Activated CD4-positive, alpha-beta T cell treated with anti-CD3 and anti-CD28 coated beads, Interleukin-2, amount 10 ng/mL, durations not matched to agents 7 days and 5 days (primary cell): ENCODE measurements at regions not wholly inside any gene's neighbourhood (a gene's known extent, or its start where the extent isn't known, plus 50 kb on each side); places are given as distances from the start of the nearest gene placed in this dataset.

Experiments
- CTCF ChIA-PET: fragments of 350-600 bp; sonication (Branson Sonifier 250); formaldehyde crosslinking; loops from one replicate; lab custom pipeline; 2021; ENCODE audit warnings: antibody characterized with exemption; lab: Charles Lee
- POLR2A ChIA-PET: fragments of 350-600 bp; sonication (Branson Sonifier 250); formaldehyde crosslinking; loops from one replicate; lab custom pipeline; 2021; ENCODE audit warnings: antibody characterized with exemption; lab: Charles Lee
- DNase-seq: peaks from one replicate; pipeline ENCODE4 v3.0.0-alpha.2; 2020
- H3K27ac Mint-ChIP-seq: one replicate; pipeline ENCODE4 v1.8.0; 2021; ENCODE audit warnings: mild to moderate bottlenecking, moderate library complexity, mixed read lengths
- H3K27me3 Mint-ChIP-seq: one replicate; pipeline ENCODE4 v1.8.0; 2021; ENCODE audit warnings: mixed read lengths
- H3K36me3 Mint-ChIP-seq: one replicate; pipeline ENCODE4 v1.8.0; 2021; ENCODE audit warnings: low read depth, mixed read lengths
- H3K4me1 Mint-ChIP-seq: one replicate; pipeline ENCODE4 v1.8.0; 2021; ENCODE audit warnings: mixed read lengths
- H3K4me3 Mint-ChIP-seq: one replicate; pipeline ENCODE4 v1.8.0; 2021; ENCODE audit warnings: mild to moderate bottlenecking, moderate library complexity, mixed read lengths
- H3K9me3 Mint-ChIP-seq: one replicate; pipeline ENCODE4 v1.8.0; 2021; ENCODE audit warnings: mixed read lengths

DNA sequence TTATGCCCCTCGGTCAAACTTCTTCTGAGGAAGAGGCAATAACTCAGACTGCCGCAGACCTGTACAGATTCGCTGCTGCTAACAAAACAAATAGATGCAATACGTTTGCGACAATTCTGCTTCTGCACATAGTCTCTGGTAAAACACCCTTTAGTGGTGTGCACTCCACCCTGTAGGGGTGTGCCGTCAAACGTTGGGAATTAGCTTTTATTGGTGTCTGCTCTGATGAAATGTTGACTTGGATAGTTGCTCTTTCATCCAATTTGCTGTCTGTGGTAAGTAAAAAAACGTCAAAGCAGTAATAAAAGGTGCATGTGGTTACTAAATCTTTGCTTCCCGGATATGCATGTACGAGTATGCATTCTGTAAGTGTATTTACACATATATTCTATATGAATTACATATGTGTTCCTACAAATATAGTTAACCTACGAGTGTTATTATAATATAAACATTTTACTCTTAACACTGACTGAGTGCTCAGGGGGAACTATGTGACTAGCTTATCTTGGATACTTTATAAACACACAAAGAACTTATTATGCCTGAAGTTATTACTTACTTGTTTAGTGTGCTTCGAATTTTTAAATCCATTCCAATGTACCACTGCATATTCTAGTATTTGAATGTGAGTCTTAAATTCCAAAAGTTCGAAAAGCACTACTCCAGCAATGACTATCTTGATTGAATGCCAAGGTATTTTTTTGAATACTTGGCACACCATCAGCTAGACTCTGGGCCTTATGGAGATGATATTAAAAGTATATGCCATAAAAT, 610.2 kb downstream of the ZEB2 start:
- POLR2A ChIA-PET, result no interaction called here
- Mint-ChIP-seq H3K4me1 (no peaks in the 10 kb centered on the region), H3K36me3 (no peaks in the 10 kb centered on the region), H3K4me3 (no peak overlapping the region), H3K27me3 (peaks cover 10% of the 10 kb centered on the region), H3K9me3 (no peaks in the 10 kb centered on the region), H3K27ac (no peak overlapping the region)
- no peak for DNase-seq
- CTCF ChIA-PET, result no interaction called here

GRCh38 chr2:143908843-143909242, 611.1 kb downstream of the ZEB2 start:
- no peaks in the 10 kb centered on the region for H3K36me3 Mint-ChIP-seq
- H3K27me3 Mint-ChIP-seq, result peaks cover 13% of the 10 kb centered on the region
- no peaks in the 10 kb centered on the region for H3K4me1 Mint-ChIP-seq
- H3K4me3 Mint-ChIP-seq, result no peak overlapping the region
- no peak for DNase-seq
- no peaks in the 10 kb centered on the region for H3K9me3 Mint-ChIP-seq
- ChIA-PET CTCF (no interaction called here), POLR2A (no interaction called here)
- no peak overlapping the region for H3K27ac Mint-ChIP-seq

- CTCF ChIA-PET, result no interaction called here
Measured at GRCh38 chr2:143907801-143908200, 612.1 kb downstream of the ZEB2 start.

GRCh38 chr2:143906850-143907249, 613.1 kb downstream of the ZEB2 start:
- DNase-seq, result no peak
- ChIA-PET POLR2A (no interaction called here), CTCF (no interaction called here)
- peaks cover 13% of the 10 kb centered on the region for H3K27me3 Mint-ChIP-seq
- H3K36me3 Mint-ChIP-seq, result no peaks in the 10 kb centered on the region
- H3K9me3 Mint-ChIP-seq, result no peaks in the 10 kb centered on the region
- peaks cover 4% of the 10 kb centered on the region for H3K4me1 Mint-ChIP-seq
- no peak overlapping the region for H3K27ac Mint-ChIP-seq
- no peak overlapping the region for H3K4me3 Mint-ChIP-seq

More at GRCh38 chr2:143907801-143908200, 612.1 kb downstream of the ZEB2 start:
- no peaks in the 10 kb centered on the region for H3K36me3 Mint-ChIP-seq
- no peaks in the 10 kb centered on the region for H3K9me3 Mint-ChIP-seq
- H3K4me3 Mint-ChIP-seq, result no peak overlapping the region
- POLR2A ChIA-PET, result no interaction called here
- no peak overlapping the region for H3K27ac Mint-ChIP-seq
- no peak for DNase-seq
- H3K4me1 Mint-ChIP-seq, result peaks cover 4% of the 10 kb centered on the region
- peaks cover 11% of the 10 kb centered on the region for H3K27me3 Mint-ChIP-seq

DNA sequence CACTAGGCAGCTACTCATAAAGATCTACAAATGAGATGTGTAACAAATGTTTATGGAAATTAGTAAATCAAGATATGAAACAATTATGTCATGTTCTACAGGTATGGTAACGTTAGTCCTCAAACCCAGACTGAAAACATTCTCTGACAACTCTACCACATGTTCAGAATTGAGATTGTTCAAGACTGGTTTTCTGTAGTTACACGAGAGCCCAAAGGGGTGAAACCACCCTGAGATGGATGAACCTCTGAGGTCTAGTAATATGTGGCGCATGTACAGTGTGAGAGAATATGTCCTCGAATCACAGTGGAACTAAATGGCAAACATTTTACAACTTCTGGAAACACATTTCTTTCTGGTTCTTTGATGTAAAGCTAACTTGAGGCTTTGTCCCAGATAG, 614.3 kb downstream of the ZEB2 start:
- ChIA-PET POLR2A (no interaction called here), CTCF (no interaction called here)
- no peak overlapping the region for H3K27ac Mint-ChIP-seq
- H3K27me3 Mint-ChIP-seq, result peaks cover 13% of the 10 kb centered on the region
- H3K4me1 Mint-ChIP-seq, result peaks cover 7% of the 10 kb centered on the region
- H3K9me3 Mint-ChIP-seq, result no peaks in the 10 kb centered on the region
- H3K36me3 Mint-ChIP-seq, result no peaks in the 10 kb centered on the region
- no peak for DNase-seq
- H3K4me3 Mint-ChIP-seq, result no peak overlapping the region

DNA sequence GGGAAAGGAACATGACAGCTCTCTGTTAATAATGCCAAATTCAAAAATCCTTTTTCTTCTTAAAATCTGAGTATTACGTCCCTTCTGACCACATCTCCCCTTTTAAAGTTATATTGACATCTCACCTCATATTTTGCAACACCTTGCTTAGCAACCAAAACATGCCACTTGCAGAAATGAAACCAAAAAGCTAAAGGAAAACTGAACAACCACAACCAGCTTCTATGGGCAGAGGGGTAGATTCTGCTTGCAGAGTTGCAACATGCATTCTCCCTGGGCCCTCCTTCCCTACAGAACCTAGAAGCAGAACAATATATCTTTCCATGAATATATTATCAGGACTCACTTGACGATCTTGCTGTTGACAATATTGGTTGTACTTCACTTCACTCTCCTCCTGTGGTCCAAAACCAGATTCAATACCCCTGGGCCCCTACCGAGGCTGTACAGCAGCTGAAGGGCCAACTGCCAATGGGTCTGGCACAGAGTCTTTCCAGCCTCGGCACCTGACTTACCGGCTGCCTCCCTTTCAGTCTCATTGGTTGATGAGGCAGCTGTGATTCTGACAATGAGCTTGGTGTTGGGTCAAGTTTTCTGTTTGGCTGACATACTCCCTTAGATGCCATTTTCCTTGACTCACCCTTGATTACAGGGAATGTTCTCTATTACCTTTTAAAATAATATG, 616.6 kb downstream of the ZEB2 start:
- Mint-ChIP-seq H3K4me3 (no peak overlapping the region), H3K27ac (no peak overlapping the region), H3K36me3 (no peaks in the 10 kb centered on the region), H3K4me1 (peaks cover 7% of the 10 kb centered on the region), H3K9me3 (no peaks in the 10 kb centered on the region), H3K27me3 (peaks cover 13% of the 10 kb centered on the region)
- CTCF ChIA-PET, result no interaction called here
- DNase-seq, result no peak
- POLR2A ChIA-PET, result no interaction called here

DNA sequence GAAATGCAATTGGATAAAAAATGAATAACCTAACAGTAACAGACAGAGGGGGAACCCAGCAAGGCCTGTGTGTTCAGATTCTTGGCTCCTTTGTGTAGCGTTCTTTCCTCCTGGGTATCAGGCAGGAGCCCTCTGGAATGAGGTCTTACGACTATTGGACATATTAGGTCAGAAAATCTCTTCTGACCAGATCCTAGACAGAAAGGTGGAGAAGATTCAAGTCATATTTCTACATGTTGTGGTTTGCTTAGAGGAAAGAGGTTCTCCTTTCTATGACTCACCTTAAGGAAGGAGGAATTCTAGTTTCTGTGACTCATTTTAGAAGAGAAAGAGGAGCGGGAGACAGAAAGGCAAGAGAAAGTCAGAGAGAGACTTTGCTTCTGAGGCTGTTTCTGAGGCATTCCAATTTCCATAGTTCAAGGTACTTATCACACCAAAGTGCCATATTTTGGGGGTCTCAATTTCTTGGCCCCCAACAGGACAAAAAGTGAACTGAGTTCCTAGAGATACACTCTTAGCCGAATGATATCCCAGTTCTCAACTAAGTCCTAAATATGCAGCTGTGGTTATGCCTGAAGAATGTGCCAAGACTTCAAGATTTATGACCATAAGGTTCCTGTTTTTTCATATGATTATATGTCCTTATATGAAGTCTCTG, 618.6 kb downstream of the ZEB2 start:
- peaks cover 15% of the 10 kb centered on the region for H3K27me3 Mint-ChIP-seq
- peaks cover 7% of the 10 kb centered on the region for H3K4me1 Mint-ChIP-seq
- no peaks in the 10 kb centered on the region for H3K9me3 Mint-ChIP-seq
- POLR2A ChIA-PET, result no interaction called here
- CTCF ChIA-PET, result no interaction called here
- no peaks in the 10 kb centered on the region for H3K36me3 Mint-ChIP-seq
- no peak for DNase-seq
- H3K4me3 Mint-ChIP-seq, result no peak overlapping the region
- H3K27ac Mint-ChIP-seq, result no peak overlapping the region

DNA sequence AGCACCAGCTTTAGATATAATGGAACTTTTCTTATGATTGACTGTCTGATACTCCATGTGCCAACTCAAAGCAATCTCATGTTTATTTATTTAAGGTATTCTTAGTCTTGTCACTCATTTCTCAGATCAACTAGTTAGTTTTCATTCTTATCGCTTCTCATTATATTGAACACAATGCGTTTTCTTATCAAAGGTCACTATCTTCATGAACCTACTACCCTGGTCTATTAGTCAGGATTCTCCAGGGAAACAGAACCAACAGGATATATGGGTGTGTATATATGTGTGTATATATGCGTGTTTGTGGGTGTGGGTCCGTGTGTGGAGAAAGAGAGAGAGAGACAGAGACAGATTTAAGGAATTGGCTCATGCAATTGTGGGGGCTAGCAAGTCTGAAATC, 619.9 kb downstream of the ZEB2 start:
- H3K36me3 Mint-ChIP-seq, result no peaks in the 10 kb centered on the region
- POLR2A ChIA-PET, result no interaction called here
- CTCF ChIA-PET, result no interaction called here

GRCh38 chr2:143893371-143893770, 626.5 kb downstream of the ZEB2 start:
- Mint-ChIP-seq H3K4me1 (no peaks in the 10 kb centered on the region), H3K27me3 (peaks cover 8% of the 10 kb centered on the region), H3K27ac (no peak overlapping the region), H3K9me3 (no peaks in the 10 kb centered on the region), H3K36me3 (no peaks in the 10 kb centered on the region), H3K4me3 (no peak overlapping the region)
- ChIA-PET CTCF (no interaction called here), POLR2A (no interaction called here)
- DNase-seq, result no peak

More for the DNA sequence above, 619.9 kb downstream of the ZEB2 start:
- Mint-ChIP-seq H3K27me3 (peaks cover 12% of the 10 kb centered on the region), H3K4me1 (peaks cover 7% of the 10 kb centered on the region), H3K9me3 (no peaks in the 10 kb centered on the region), H3K4me3 (no peak overlapping the region), H3K27ac (no peak overlapping the region)
- no peak for DNase-seq

GRCh38 chr2:143891879-143892308, 628.0 kb downstream of the ZEB2 start:
- ChIA-PET POLR2A (no interaction called here), CTCF (no interaction called here)
- H3K4me3 Mint-ChIP-seq, result no peak overlapping the region
- no peaks in the 10 kb centered on the region for H3K4me1 Mint-ChIP-seq
- H3K27ac Mint-ChIP-seq, result no peak overlapping the region
- H3K9me3 Mint-ChIP-seq, result no peaks in the 10 kb centered on the region
- H3K27me3 Mint-ChIP-seq, result peaks cover 8% of the 10 kb centered on the region
- no peak for DNase-seq
- H3K36me3 Mint-ChIP-seq, result no peaks in the 10 kb centered on the region

DNA sequence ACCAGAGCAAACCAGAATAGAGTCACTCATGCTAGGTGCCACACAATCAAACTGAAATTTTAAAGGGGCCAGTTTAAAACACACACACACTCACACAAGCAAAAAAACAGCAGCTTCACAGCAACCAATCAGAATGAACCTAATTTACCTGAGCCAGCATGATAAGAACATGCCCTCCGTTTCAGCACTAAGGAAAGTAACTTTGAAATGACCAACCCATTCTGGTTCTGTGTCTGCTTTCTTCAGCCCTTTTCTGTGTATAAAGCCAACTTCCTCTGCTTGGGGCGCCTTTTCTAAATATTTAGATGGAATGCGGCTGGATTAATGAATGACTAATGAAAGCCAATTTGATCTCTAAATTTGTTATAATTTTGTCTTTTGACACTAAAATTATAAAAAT, 629.1 kb downstream of the ZEB2 start:
- Mint-ChIP-seq H3K27ac (no peak overlapping the region), H3K27me3 (peaks cover 3% of the 10 kb centered on the region), H3K9me3 (no peaks in the 10 kb centered on the region), H3K4me1 (no peaks in the 10 kb centered on the region), H3K4me3 (no peak overlapping the region), H3K36me3 (no peaks in the 10 kb centered on the region)
- ChIA-PET POLR2A (no interaction called here), CTCF (no interaction called here)
- DNase-seq, result no peak

- H3K4me3 Mint-ChIP-seq, result no peak overlapping the region
- no peak overlapping the region for H3K27ac Mint-ChIP-seq
- H3K27me3 Mint-ChIP-seq, result peaks cover 7% of the 10 kb centered on the region
- ChIA-PET POLR2A (no interaction called here), CTCF (no interaction called here)
- H3K36me3 Mint-ChIP-seq, result no peaks in the 10 kb centered on the region
- no peak for DNase-seq
- no peaks in the 10 kb centered on the region for H3K9me3 Mint-ChIP-seq
- no peaks in the 10 kb centered on the region for H3K4me1 Mint-ChIP-seq
Measured at GRCh38 chr2:143889216-143889615, 630.7 kb downstream of the ZEB2 start.

DNA sequence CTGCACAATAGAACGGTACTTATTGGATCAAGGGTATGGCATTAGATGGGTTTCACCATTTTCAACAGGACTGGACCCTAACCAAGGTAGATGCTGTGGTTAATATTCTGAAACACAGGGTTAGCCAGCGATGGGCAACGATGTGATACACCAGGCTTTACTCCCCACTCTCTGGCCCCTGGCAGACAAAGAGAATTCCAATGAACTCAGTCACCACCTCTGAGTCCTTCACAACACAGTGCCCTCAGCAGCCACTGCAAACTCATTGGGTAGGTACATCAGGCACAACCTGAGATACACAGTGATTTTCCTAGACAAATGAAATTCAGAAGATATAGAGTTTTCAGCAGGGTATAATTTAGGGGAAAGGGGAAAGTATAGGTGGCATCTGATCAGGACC, 634.5 kb downstream of the ZEB2 start:
- H3K4me1 Mint-ChIP-seq, result no peaks in the 10 kb centered on the region
- CTCF ChIA-PET, result no interaction called here
- peaks cover 4% of the 10 kb centered on the region for H3K27me3 Mint-ChIP-seq
- no peaks in the 10 kb centered on the region for H3K9me3 Mint-ChIP-seq
- DNase-seq, result no peak
- no peaks in the 10 kb centered on the region for H3K36me3 Mint-ChIP-seq
- H3K4me3 Mint-ChIP-seq, result no peak overlapping the region
- H3K27ac Mint-ChIP-seq, result no peak overlapping the region
- POLR2A ChIA-PET, result no interaction called here
